ENCODE measurements at regions not wholly inside any gene's neighbourhood (a gene's known extent, or its start where the extent isn't known, plus 50 kb on each side); places are given as distances from the start of the nearest gene placed in this dataset.

DNA sequence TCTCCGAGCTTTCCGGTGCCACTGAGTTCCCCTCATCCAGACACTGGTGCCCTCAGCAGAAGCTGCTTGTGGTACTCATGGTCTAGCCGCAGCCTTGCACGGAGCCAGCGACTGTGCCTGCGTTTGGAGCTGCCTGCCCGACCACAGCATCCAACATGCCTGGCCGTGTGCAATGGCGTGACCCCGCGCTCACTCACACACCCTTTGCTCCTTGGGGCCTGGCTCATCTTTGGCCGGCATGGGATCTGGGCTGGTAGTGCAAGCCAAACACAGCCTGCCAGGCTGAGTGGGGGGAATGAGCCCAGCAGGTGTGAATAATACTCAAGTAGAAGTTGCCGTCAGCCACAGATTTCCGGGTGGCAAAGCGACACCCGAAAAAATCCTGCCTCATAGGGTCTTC, 1178.7 kb upstream of the GBE1 start (continued):
- TF ChIP-seq, protein P1, sequence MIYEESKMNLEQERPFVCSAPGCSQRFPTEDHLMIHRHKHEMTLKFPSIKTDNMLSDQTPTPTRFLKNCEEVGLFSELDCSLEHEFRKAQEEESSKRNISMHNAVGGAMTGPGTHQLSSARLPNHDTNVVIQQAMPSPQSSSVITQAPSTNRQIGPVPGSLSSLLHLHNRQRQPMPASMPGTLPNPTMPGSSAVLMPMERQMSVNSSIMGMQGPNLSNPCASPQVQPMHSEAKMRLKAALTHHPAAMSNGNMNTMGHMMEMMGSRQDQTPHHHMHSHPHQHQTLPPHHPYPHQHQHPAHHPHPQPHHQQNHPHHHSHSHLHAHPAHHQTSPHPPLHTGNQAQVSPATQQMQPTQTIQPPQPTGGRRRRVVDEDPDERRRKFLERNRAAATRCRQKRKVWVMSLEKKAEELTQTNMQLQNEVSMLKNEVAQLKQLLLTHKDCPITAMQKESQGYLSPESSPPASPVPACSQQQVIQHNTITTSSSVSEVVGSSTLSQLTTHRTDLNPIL (CRISPR knock-in tag; IDR thresholded peaks at IDR 0.05; ENCODE audit: low read depth), result no peak
- TF ChIP-seq OSR1 (CRISPR knock-in tag; IDR thresholded peaks at IDR 0.05) (no peak), PPARA (CRISPR knock-in tag; IDR thresholded peaks at IDR 0.05; ENCODE audit: borderline replicate concordance) (no peak), ZNF8 (CRISPR knock-in tag; IDR thresholded peaks at IDR 0.05) (no peak)
- TF ChIP-seq, protein P2, sequence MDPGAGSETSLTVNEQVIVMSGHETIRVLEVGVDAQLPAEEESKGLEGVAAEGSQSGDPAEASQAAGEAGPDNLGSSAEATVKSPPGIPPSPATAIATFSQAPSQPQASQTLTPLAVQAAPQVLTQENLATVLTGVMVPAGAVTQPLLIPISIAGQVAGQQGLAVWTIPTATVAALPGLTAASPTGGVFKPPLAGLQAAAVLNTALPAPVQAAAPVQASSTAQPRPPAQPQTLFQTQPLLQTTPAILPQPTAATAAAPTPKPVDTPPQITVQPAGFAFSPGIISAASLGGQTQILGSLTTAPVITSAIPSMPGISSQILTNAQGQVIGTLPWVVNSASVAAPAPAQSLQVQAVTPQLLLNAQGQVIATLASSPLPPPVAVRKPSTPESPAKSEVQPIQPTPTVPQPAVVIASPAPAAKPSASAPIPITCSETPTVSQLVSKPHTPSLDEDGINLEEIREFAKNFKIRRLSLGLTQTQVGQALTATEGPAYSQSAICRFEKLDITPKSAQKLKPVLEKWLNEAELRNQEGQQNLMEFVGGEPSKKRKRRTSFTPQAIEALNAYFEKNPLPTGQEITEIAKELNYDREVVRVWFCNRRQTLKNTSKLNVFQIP (CRISPR knock-in tag; IDR thresholded peaks at IDR 0.05; ENCODE audit: borderline replicate concordance, low read depth), result no peak

DNA sequence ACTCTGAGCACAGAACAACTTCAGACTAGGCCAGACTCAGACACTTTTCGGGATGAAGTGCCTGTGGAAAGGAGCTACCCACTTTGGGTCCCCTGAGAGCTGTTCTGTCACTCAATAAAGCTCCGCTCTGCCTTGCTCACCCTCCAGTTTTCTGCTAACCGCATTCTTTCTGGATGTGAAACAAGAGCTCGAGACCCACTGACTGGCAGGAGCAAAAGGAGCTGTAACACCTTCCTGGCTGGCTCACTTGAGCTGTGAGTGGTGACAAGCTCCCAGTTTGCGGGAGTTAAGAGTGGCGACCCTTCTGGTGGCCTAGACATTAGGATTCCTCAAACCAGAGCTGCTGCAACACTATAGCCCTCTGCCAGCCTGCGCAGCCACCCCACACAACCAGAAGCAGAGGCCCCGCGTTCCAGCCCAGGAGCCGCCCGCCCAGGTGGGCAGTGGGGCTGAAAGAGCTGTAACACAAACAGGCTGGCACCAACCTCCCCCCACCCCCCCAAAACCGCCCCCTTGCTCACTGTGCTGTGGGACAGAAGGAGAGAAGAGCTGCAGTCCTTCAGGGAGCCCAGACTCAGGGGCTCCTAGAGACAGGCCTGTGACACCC, 1178.1 kb upstream of the GBE1 start:
- TF ChIP-seq GLIS3 (CRISPR knock-in tag; IDR thresholded peaks at IDR 0.05) (no peak), PPARA (CRISPR knock-in tag; IDR thresholded peaks at IDR 0.05; ENCODE audit: borderline replicate concordance) (no peak), ESRRG (CRISPR knock-in tag; IDR thresholded peaks at IDR 0.05) (no peak), OSR1 (CRISPR knock-in tag; IDR thresholded peaks at IDR 0.05) (no peak), TOX (CRISPR knock-in tag; IDR thresholded peaks at IDR 0.05; ENCODE audit: borderline replicate concordance) (no peak), ZNF8 (CRISPR knock-in tag; IDR thresholded peaks at IDR 0.05) (no peak), ARNTL (CRISPR knock-in tag; IDR thresholded peaks at IDR 0.05; ENCODE audit: borderline replicate concordance, low read depth) (no peak), SNAI2 (CRISPR knock-in tag; IDR thresholded peaks at IDR 0.05) (no peak), ZNF565 (CRISPR knock-in tag; conservative IDR thresholded peaks at IDR 0.05; ENCODE audit: low read depth) (no peak), ZNF70 (CRISPR knock-in tag; IDR thresholded peaks at IDR 0.05) (no peak), ISL1 (CRISPR knock-in tag; IDR thresholded peaks at IDR 0.05) (no peak)
- TF ChIP-seq, protein P2 (CRISPR knock-in tag; IDR thresholded peaks at IDR 0.05; ENCODE audit: borderline replicate concordance, low read depth), result no peak
- TF ChIP-seq, protein P3, sequence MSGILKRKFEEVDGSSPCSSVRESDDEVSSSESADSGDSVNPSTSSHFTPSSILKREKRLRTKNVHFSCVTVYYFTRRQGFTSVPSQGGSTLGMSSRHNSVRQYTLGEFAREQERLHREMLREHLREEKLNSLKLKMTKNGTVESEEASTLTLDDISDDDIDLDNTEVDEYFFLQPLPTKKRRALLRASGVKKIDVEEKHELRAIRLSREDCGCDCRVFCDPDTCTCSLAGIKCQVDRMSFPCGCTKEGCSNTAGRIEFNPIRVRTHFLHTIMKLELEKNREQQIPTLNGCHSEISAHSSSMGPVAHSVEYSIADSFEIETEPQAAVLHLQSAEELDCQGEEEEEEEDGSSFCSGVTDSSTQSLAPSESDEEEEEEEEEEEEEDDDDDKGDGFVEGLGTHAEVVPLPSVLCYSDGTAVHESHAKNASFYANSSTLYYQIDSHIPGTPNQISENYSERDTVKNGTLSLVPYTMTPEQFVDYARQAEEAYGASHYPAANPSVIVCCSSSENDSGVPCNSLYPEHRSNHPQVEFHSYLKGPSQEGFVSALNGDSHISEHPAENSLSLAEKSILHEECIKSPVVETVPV (CRISPR knock-in tag; IDR thresholded peaks at IDR 0.05), result no peak
- TF ChIP-seq, protein P4, sequence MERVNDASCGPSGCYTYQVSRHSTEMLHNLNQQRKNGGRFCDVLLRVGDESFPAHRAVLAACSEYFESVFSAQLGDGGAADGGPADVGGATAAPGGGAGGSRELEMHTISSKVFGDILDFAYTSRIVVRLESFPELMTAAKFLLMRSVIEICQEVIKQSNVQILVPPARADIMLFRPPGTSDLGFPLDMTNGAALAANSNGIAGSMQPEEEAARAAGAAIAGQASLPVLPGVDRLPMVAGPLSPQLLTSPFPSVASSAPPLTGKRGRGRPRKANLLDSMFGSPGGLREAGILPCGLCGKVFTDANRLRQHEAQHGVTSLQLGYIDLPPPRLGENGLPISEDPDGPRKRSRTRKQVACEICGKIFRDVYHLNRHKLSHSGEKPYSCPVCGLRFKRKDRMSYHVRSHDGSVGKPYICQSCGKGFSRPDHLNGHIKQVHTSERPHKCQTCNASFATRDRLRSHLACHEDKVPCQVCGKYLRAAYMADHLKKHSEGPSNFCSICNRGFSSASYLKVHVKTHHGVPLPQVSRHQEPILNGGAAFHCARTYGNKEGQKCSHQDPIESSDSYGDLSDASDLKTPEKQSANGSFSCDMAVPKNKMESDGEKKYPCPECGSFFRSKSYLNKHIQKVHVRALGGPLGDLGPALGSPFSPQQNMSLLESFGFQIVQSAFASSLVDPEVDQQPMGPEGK (CRISPR knock-in tag; IDR thresholded peaks at IDR 0.05; ENCODE audit: borderline replicate concordance), result no peak
- TF ChIP-seq, protein P5, sequence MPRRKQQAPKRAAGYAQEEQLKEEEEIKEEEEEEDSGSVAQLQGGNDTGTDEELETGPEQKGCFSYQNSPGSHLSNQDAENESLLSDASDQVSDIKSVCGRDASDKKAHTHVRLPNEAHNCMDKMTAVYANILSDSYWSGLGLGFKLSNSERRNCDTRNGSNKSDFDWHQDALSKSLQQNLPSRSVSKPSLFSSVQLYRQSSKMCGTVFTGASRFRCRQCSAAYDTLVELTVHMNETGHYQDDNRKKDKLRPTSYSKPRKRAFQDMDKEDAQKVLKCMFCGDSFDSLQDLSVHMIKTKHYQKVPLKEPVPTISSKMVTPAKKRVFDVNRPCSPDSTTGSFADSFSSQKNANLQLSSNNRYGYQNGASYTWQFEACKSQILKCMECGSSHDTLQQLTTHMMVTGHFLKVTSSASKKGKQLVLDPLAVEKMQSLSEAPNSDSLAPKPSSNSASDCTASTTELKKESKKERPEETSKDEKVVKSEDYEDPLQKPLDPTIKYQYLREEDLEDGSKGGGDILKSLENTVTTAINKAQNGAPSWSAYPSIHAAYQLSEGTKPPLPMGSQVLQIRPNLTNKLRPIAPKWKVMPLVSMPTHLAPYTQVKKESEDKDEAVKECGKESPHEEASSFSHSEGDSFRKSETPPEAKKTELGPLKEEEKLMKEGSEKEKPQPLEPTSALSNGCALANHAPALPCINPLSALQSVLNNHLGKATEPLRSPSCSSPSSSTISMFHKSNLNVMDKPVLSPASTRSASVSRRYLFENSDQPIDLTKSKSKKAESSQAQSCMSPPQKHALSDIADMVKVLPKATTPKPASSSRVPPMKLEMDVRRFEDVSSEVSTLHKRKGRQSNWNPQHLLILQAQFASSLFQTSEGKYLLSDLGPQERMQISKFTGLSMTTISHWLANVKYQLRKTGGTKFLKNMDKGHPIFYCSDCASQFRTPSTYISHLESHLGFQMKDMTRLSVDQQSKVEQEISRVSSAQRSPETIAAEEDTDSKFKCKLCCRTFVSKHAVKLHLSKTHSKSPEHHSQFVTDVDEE (CRISPR knock-in tag; IDR thresholded peaks at IDR 0.05), result no peak
- TF ChIP-seq, protein P1 (CRISPR knock-in tag; IDR thresholded peaks at IDR 0.05; ENCODE audit: low read depth), result no peak

More for the DNA sequence above, 1178.1 kb upstream of the GBE1 start:
- no peak for ATAC-seq
